ENCODE measurements at regions not wholly inside any gene's neighbourhood (a gene's known extent, or its start where the extent isn't known, plus 50 kb on each side); places are given as distances from the start of the nearest gene placed in this dataset.
"Not testable (repeated sequence)": the region's sequence is repeated elsewhere in the genome, so short reads cannot be mapped to it uniquely, and the experiment has no call there.

GRCh38 chr5:101647861-101648260 lies 648.2 kb downstream of the SLCO4C1 start:
- DNase-seq (ENCODE audit: low spot score) = no peak

- no peak for DNase-seq (ENCODE audit: low spot score)
Measured at GRCh38 chr5:101643794-101644193, 652.3 kb downstream of the SLCO4C1 start.

DNA sequence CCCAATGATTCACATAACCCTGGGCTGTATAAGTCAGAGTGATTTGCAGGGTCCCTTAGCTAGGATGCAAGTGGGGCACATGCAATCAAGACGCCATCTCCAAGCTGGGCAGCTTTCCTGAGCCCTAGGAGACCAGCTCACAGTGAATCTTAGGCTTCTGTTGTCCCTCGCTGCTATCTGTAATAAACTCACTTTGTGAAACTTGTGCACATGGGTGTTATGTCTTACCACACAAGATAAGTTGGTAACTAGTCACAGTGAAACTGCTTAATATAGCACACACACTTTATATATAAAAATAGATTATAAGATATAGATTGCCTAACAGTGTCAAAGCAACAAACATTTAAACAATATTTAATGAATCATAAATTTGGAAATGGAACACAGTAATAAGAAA lies 658.5 kb downstream of the SLCO4C1 start:
- no peak for DNase-seq (ENCODE audit: low spot score)

- not testable (repeated sequence) for DNase-seq (ENCODE audit: low spot score)
Measured at GRCh38 chr5:101627770-101628169, 668.3 kb downstream of the SLCO4C1 start.

DNA sequence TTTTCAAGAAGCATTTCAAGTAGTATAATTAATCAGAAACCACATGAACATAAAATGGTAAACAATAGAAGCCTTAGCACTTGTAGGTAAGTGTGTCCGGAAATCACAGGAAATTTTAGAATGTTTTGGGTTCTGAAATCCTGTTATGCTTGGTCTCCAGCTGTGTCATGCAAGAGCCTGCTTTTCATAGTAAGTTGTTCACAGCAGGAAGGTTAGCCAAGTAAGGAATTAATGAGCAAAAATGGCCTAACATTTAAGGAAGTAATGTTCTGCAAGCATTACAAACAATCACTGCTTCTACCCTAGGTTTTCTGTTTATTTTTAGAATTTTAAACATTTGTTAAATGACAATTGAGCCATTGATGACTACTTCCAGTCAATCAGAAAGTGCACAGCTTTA lies 669.5 kb downstream of the SLCO4C1 start:
- DNase-seq (ENCODE audit: low spot score) = no peak

- no peak for DNase-seq (ENCODE audit: low spot score)
Measured at GRCh38 chr5:101611039-101611438, 685.0 kb downstream of the SLCO4C1 start.

DNA sequence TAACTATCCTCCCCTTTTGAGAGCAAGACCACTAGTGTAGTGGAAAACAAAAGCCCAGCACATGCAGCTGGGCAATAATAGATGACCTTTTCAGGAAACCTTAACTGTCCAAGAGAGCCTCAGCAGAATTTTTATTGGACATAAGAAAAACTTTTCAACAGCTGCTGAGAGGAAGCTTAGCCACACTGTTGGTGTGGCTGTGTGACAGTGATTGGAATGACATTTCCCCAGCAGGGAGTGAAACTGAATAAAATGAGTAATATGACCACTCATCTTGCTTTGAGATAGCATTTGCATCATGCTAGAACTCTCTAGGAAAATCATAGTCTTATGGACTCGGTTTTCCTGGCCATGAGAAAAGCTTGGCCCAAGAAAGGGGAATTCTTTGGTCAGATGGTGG lies 687.8 kb downstream of the SLCO4C1 start:
- no peak for DNase-seq (ENCODE audit: low spot score)

- no peak for DNase-seq (ENCODE audit: low spot score)
Measured at GRCh38 chr5:101605700-101606099, 690.4 kb downstream of the SLCO4C1 start.

DNA sequence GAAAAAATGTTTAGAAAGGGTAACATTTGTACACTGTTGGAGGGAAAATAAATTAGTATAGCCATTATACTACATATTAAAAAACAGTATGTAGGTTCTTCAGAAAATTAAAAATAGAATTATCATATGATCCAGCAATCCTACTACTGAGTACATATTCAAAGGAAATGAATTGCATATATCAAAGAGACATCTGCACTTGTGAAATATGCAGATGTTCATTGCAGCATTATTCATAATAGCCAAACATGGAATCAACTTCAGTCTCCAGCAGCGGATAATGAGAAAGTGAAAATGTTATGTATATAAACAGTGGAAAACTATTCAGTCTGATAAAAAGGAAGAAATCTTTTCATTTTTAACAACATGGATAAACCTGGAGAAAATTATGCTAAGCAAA lies 695.5 kb downstream of the SLCO4C1 start:
- DNase-seq (ENCODE audit: low spot score) = no peak

GRCh38 chr5:101590384-101590783 lies 687.3 kb upstream of the ST8SIA4 start:
- DNase-seq (ENCODE audit: low spot score) = no peak

GRCh38 chr5:101585366-101585765 lies 682.3 kb upstream of the ST8SIA4 start:
- DNase-seq (ENCODE audit: low spot score) = no peak

GRCh38 chr5:101580591-101580990 lies 677.5 kb upstream of the ST8SIA4 start:
- no peak for DNase-seq (ENCODE audit: low spot score)

- no peak for DNase-seq (ENCODE audit: low spot score)
Measured at GRCh38 chr5:101574017-101574416, 670.9 kb upstream of the ST8SIA4 start.

DNA sequence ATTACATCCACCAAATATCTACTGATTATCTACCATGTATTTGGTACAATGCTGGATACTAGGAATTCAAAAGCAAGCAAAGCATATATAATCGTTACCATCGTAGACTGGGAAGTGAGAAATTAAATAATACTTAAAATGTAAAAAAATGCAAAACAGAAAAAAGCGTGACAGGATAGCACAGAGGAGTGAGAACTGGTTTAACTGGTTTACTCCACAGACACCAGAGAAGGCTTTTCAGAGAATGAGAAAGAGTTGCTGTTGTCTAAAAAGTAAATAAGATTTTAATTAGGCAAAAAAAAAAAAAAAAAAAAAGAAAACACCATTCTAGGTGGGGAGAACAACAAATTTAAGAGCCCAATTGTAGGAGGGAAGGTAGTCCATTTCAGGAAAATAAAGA lies 657.9 kb upstream of the ST8SIA4 start:
- no peak for DNase-seq (ENCODE audit: low spot score)

DNA sequence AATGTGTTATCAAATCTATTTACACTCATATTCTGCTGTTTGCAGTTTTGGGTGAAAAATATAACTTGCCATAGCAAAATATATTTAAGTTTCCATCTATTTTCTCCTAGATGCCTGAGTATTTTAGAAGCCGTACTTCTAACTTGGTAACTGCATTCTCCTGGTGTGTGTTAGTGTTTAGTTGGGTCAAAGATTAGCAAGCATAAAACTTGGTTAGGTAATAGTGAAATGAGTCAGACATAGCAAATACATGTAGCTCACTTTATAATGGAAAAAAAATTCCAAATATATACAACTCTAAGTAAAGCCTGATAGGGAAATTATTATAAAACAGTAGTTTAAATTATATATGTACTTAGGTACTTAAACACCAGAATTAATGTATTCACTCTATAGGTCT lies 640.7 kb upstream of the ST8SIA4 start:
- DNase-seq (ENCODE audit: low spot score) = no peak

DNA sequence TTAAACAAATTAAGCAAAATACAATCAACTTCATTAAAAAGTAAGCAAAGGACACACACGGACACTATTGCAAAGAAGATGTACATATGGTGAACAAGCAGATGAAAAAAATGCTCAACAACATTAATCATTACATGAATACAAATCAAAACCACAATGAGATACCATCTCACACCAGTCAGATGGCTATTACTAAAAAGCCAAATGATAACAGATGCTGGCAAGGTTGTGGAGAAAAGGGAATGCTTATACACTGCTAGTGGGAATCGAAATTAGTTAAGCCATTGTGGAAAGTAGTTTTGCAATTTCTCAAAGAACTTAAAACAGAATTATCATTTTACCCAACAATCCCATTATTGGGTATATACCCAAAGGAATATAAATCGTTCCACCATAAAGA lies 636.2 kb upstream of the ST8SIA4 start:
- no peak for DNase-seq (ENCODE audit: low spot score)

- DNase-seq (ENCODE audit: low spot score) = no peak
Measured at GRCh38 chr5:101535626-101536025, 632.5 kb upstream of the ST8SIA4 start.

DNA sequence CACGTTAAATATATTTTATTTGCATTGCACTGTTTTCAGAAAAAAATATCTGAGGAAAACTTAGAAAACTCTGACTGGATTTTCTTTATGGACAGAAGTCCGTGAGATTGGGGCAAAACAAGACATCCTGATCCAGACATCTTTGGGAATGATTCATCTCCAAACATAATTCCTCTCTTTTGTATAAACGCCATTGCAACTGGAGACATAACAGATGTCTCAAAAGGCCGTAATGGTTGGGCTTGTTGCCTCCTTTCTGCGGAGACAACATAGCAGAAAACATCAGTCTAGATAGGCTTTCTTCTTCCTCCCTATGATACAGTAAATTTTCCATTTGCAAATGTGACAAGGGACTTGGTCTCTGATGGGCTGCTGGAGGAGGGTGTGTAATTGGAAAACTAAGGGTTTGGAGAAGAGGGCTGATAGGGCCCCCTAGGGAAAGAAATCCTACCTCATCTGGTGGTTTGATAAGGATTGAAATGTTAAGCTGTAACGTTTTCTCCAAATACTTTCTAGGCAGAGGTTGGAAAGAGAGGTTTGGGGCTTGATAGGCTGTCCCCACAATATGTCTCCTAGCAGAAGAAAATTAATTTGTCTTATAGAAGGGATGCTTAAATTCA lies 631.5 kb upstream of the ST8SIA4 start:
- no peak for DNase-seq (ENCODE audit: low spot score)

DNA sequence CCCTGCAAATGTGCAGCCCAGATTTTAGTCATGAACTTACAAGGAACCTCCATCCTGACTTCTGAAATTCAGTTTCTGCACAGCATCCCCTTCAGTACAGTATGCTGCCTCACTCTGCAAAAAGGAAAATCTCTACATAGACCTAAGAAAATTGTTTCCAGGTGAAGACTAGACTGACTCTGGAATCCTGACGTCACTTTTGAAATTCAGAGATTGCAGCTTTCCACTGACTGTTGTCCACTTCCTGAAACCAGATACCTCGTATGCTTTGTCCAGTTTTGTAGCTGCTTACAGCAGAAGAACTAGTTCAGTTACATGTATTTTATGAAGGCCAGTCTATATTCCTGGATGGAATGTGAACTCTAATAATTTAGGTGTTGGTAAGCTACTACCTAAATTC lies 629.3 kb upstream of the ST8SIA4 start:
- no peak for DNase-seq (ENCODE audit: low spot score)

- DNase-seq (ENCODE audit: low spot score) = no peak
Measured at GRCh38 chr5:101531026-101531425, 627.9 kb upstream of the ST8SIA4 start.

DNA sequence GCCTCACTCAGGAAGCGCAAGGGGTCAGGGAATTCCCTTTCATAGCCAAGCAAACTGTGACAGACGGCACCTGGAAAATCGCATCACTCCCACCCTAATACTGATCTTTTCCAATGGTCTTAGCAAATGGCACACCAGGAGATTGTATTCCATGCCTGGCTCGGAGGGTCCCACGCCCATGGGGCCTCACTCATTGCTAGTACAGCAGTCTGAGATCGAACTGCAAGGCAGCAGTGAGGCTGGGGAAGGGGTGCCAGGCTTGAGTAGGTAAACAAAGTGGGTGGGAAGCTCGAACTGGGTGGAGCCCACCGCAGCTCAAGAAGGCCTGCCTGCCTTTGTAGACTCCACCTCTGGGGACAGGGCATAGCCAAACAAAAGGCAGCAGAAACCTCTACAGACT lies 626.0 kb upstream of the ST8SIA4 start:
- DNase-seq (ENCODE audit: low spot score) = not testable (repeated sequence)

- no peak for DNase-seq (ENCODE audit: low spot score)
Measured at GRCh38 chr5:101520417-101520816, 617.3 kb upstream of the ST8SIA4 start.

DNA sequence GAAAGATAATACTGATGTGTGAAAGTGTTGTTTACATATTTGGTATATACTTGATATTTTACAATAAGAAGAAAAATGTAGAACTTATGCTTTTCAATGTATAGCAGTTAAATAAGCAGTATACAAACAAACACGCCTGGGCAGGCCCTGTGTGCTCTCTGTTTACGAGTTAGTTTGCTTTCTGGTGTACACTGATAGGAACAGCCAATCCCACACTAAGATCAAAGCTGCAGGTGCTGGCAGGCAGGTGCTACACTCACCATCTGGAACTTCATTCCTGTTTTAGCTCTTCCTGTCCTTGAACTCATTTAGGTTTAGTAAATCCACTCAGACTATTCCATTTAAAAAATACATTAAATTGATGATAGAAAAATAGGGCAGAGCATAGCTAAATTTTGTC lies 614.7 kb upstream of the ST8SIA4 start:
- peak; percentile 4 for DNase-seq (ENCODE audit: low spot score)

DNA sequence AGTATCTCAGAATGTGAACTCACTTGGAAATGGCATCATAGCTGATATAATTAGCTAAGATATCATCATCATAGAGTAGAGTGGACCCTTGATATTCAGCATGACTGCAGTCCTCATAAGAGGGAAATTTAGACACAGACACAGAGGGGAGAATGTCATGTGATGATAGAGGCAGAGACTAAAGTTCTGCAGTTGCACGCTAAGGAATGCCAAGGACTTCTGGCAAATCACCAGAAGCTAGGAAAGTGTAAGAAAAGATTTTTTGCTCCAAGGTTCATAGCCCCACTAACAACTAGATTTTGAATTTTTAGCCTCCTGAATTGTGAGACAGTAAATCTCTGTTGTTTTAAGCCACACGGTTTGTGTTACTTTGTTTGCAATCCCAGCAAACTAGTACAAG lies 612.6 kb upstream of the ST8SIA4 start:
- no peak for DNase-seq (ENCODE audit: low spot score)
